ENCODE measurements at regions not wholly inside any gene's neighbourhood (a gene's known extent, or its start where the extent isn't known, plus 50 kb on each side); places are given as distances from the start of the nearest gene placed in this dataset.

GRCh38 chr16:26330654-26331053 lies 638.9 kb downstream of the HS3ST4 start:
- no peak overlapping the region for H3K27ac ChIP-seq
- no peak for TF ChIP-seq CTCF (conservative IDR thresholded peaks at IDR 0.05)

- H3K27ac ChIP-seq = no peak overlapping the region
- TF ChIP-seq CTCF (conservative IDR thresholded peaks at IDR 0.05) = no peak
These were observed 642.7 kb downstream of the HS3ST4 start for GRCh38 chr16:26334218-26335111.

DNA sequence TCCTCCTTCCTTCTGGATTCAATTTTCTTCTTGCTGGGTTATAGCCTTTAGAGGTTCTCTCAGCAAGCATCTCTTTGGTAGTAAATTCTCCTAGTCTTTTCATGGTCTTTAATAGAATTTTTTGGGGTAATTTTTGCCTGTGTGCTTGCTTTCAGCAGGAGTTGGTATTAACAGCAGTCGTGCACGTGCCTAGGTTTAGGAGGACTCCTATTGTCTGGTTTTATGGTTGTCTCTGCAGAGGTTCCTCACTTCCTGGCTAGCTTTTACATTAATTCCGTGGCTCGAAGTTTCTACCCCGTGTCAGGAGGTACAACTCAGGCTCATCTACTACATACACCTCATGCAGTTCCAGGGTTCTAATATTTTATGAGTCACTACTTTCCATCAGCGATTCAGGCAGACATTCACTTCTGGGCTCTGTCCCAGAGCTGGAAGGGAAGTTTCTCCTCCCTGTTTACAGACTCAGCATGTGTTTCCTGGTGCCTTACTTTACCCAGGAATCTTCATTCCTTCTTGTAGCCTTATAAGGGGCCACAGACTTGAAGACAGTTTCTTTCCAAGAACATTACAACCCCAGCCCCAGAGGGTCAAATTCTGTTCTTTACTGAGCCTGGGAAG lies 643.6 kb downstream of the HS3ST4 start:
- H3K27ac ChIP-seq = no peak overlapping the region
- no peak for TF ChIP-seq CTCF (conservative IDR thresholded peaks at IDR 0.05)

- no peak overlapping the region for H3K27ac ChIP-seq
- no peak for TF ChIP-seq CTCF (conservative IDR thresholded peaks at IDR 0.05)
These were observed 650.9 kb downstream of the HS3ST4 start for GRCh38 chr16:26342621-26343020.

GRCh38 chr16:26344240-26344776 lies 652.5 kb downstream of the HS3ST4 start:
- H3K27ac ChIP-seq = no peak overlapping the region

DNA sequence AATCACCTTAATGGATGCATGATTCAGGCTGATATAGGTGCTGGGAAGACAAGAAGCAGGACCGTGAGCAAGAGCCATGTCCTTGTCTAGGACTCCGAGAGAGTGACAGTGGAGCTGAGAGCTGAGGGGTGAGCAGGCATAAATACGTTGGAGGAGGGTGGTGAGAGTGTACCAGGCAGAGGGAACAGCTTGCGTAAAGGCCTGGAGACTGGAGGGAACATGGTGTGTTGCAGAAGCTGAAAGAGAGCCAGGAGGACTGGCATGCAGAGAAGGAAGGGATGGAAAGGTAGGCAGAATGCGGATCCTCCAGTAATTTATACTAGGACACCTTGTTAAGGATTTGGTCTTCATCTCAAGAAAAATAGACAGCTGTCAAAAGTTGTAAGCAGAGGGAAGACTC lies 653.2 kb downstream of the HS3ST4 start:
- TF ChIP-seq CTCF (conservative IDR thresholded peaks at IDR 0.05) = no peak
- no peak overlapping the region for H3K27ac ChIP-seq

More at GRCh38 chr16:26344240-26344776, 652.5 kb downstream of the HS3ST4 start:
- TF ChIP-seq CTCF (conservative IDR thresholded peaks at IDR 0.05) = no peak

- H3K27ac ChIP-seq = no peak overlapping the region
- TF ChIP-seq CTCF (conservative IDR thresholded peaks at IDR 0.05) = no peak
These were observed 654.2 kb downstream of the HS3ST4 start for GRCh38 chr16:26345966-26346365.

Data from VCaP (cell line).